NB4 (cell line): ENCODE measurements at regions not wholly inside any gene's neighbourhood (a gene's known extent, or its start where the extent isn't known, plus 50 kb on each side); places are given as distances from the start of the nearest gene placed in this dataset.

Experiments
- CTCF ChIP-seq: IDR thresholded peaks from one replicate; pipeline ENCODE4 v1.5.1; 2012; ENCODE audit warnings: low read depth, low read length
- MYC ChIP-seq: IDR thresholded peaks from 2 replicates; pipeline ENCODE4 v1.6.1; 2011; ENCODE audit warnings: low read depth, low read length
- POLR2A ChIP-seq: IDR thresholded peaks from 2 replicates; pipeline ENCODE4 v1.6.1; 2011; ENCODE audit warnings: mild to moderate bottlenecking; ENCODE audit not compliant: insufficient read length; ENCODE audit errors: extremely low read depth

GRCh38 chr6:99189823-99190721 is 159.4 kb downstream of the FAXC start:
- TF ChIP-seq CTCF (no peak), POLR2A (no peak), MYC (no peak)
